ENCODE measurements at regions not wholly inside any gene's neighbourhood (a gene's known extent, or its start where the extent isn't known, plus 50 kb on each side); places are given as distances from the start of the nearest gene placed in this dataset.

- Histone ChIP-seq H3K36me3 (ENCODE audit: insufficient read depth, low read length, poor library complexity, severe bottlenecking) (no peaks in the 10 kb centered on the region), H3K27me3 (replicated peaks; ENCODE audit: insufficient read depth, low read depth, low read length, poor library complexity) (no peaks in the 10 kb centered on the region), H3K9me3 (ENCODE audit: low read depth, low read length, poor library complexity, severe bottlenecking) (peaks cover 16% of the 10 kb centered on the region), H3K27ac (ENCODE audit: low read depth, low read length, poor library complexity, severe bottlenecking) (no peak overlapping the region), H3K4me1 (ENCODE audit: insufficient read depth, low read length, poor library complexity, severe bottlenecking) (peaks cover 7% of the 10 kb centered on the region), H3K4me3 (ENCODE audit: low read depth, low read length, poor library complexity, severe bottlenecking) (no peak overlapping the region)
- ChIA-PET POLR2A (ENCODE audit: low non-redundant PET) (no interaction called here), CTCF (no interaction called here)
- TF ChIP-seq EZH2 (IDR thresholded peaks at IDR 0.05; ENCODE audit: borderline replicate concordance, low read depth, low read length, poor library complexity, severe bottlenecking) (no peak), CTCF (conservative IDR thresholded peaks at IDR 0.05; ENCODE audit: low read depth, low read length) (no peak)
- DNase-seq (ENCODE audit: low spot score), result no peak
- intact Hi-C loops (cut with micrococcal nuclease; ENCODE audit: unreplicated experiment), result no loop called here
- BruUV-seq (replicated peaks), result no TSS peak
These were observed 186.5 kb downstream of the LURAP1L start for GRCh38 chr9:12961276-12961809.

GRCh38 chr9:12963537-12963936, 188.7 kb downstream of the LURAP1L start:
- DNase-seq (ENCODE audit: low spot score), result no peak
- TF ChIP-seq EZH2 (IDR thresholded peaks at IDR 0.05; ENCODE audit: borderline replicate concordance, low read depth, low read length, poor library complexity, severe bottlenecking) (no peak), CTCF (conservative IDR thresholded peaks at IDR 0.05; ENCODE audit: low read depth, low read length) (no peak)
- H3K27ac ChIP-seq (ENCODE audit: low read depth, low read length, poor library complexity, severe bottlenecking), result no peak overlapping the region
- no peaks in the 10 kb centered on the region for H3K4me1 ChIP-seq (ENCODE audit: insufficient read depth, low read length, poor library complexity, severe bottlenecking)
- CTCF ChIA-PET, result no interaction called here
- BruUV-seq (replicated peaks), result no TSS peak
- H3K36me3 ChIP-seq (ENCODE audit: insufficient read depth, low read length, poor library complexity, severe bottlenecking), result no peaks in the 10 kb centered on the region
- POLR2A ChIA-PET (ENCODE audit: low non-redundant PET), result no interaction called here
- intact Hi-C loops (cut with micrococcal nuclease; ENCODE audit: unreplicated experiment), result no loop called here
- no peak overlapping the region for H3K4me3 ChIP-seq (ENCODE audit: low read depth, low read length, poor library complexity, severe bottlenecking)
- H3K27me3 ChIP-seq (replicated peaks; ENCODE audit: insufficient read depth, low read depth, low read length, poor library complexity), result no peaks in the 10 kb centered on the region
- H3K9me3 ChIP-seq (ENCODE audit: low read depth, low read length, poor library complexity, severe bottlenecking), result peaks cover 6% of the 10 kb centered on the region

GRCh38 chr9:12964271-12964670, 189.5 kb downstream of the LURAP1L start:
- no TSS peak for BruUV-seq (replicated peaks)
- Histone ChIP-seq H3K36me3 (ENCODE audit: insufficient read depth, low read length, poor library complexity, severe bottlenecking) (no peaks in the 10 kb centered on the region), H3K27me3 (replicated peaks; ENCODE audit: insufficient read depth, low read depth, low read length, poor library complexity) (no peaks in the 10 kb centered on the region), H3K4me1 (ENCODE audit: insufficient read depth, low read length, poor library complexity, severe bottlenecking) (no peaks in the 10 kb centered on the region), H3K27ac (ENCODE audit: low read depth, low read length, poor library complexity, severe bottlenecking) (no peak overlapping the region), H3K4me3 (ENCODE audit: low read depth, low read length, poor library complexity, severe bottlenecking) (no peak overlapping the region), H3K9me3 (ENCODE audit: low read depth, low read length, poor library complexity, severe bottlenecking) (no peaks in the 10 kb centered on the region)
- no peak for DNase-seq (ENCODE audit: low spot score)
- CTCF ChIA-PET, result no interaction called here
- intact Hi-C loops (cut with micrococcal nuclease; ENCODE audit: unreplicated experiment), result no loop called here
- TF ChIP-seq CTCF (conservative IDR thresholded peaks at IDR 0.05; ENCODE audit: low read depth, low read length), result no peak
- TF ChIP-seq EZH2 (IDR thresholded peaks at IDR 0.05; ENCODE audit: borderline replicate concordance, low read depth, low read length, poor library complexity, severe bottlenecking), result no peak
- POLR2A ChIA-PET (ENCODE audit: low non-redundant PET), result no interaction called here

All from A673 (cell line).